Suppressor macrophage treated with lipopolysaccharide for 4 hours (primary cell): ENCODE measurements at regions not wholly inside any gene's neighbourhood (a gene's known extent, or its start where the extent isn't known, plus 50 kb on each side); places are given as distances from the start of the nearest gene placed in this dataset.
A peak's percentile ranks its signal among the peaks of the same experiment; 100 is the strongest.

Experiments
- DNase-seq: peaks from one replicate; pipeline ENCODE4 v3.0.0-alpha.2; 2020

DNA sequence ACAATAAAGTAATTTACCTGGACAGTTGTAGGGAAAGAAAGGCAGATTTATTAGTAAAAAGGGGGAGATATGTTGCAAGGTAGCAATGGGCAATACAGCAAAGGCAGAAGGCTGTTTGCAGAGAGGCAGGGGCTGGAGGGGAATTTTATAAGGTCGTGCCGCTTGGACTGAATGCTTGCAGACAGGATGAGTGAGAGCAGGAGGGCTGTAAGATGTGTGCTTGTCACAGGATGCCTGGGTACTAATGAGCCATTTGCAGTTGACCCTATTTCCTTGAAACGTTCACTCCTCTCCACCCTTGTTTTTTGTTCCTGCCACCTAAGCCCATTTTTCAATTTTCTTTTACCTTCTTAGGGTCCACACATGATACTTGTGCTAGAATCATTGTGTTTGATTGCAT lies 214.7 kb downstream of the TRAM1L1 start:
- no peak for DNase-seq

DNA sequence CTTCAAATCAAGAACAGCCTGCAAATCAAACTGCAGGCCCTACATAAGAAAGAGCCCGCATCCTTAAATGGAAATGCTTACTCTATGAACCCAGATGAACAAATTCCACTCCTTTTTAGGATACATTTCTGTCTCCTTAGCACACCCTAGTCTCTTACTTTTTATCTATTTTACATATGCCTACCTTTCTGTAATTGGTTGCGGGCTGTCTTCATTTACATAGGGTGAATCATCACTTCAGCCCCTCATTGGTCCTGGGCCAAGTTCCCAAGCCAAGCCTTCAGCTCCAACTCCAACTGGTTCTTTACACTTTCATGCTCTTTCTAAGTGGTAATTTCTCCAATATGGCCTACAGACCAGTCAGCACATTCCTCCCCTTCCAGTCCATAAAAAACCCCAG lies 219.3 kb downstream of the TRAM1L1 start:
- no peak for DNase-seq

DNA sequence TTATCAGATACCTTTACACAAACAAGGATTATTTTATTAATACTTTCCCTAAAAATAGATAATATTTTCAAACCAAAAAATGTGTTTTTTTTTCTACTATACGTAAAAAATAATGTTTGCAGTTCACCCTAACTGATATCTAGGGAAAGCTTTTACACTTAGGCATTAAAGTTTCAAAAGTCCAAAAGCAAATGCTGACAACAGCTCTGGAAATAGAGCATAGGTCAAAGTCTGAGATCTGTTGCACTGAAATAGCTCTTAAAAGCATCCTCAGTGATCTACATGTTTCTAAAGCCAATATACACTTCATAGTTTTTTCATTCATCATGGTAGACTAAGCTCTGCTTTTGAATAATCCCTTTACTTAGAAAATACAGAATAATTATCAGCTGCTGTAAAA lies 222.8 kb downstream of the TRAM1L1 start:
- no peak for DNase-seq

DNA sequence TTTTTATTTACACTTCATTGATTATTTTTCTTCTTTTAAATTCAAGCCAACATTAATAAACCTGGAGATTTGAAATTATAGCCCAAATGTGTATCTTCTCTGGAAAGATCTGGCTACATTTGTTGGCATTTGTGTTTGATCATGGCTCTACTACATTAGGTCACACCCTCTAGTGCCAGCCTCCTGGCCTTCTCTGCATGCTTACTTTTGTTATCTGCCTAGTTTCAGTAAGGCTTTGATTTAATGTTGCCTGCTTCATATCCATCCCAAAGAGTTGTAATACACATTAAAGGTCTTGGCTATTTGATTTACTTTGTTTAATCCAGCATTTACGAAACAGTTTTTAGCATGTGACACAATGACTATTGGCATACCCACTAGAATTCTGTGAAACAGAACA lies 224.5 kb downstream of the TRAM1L1 start:
- no peak for DNase-seq

DNA sequence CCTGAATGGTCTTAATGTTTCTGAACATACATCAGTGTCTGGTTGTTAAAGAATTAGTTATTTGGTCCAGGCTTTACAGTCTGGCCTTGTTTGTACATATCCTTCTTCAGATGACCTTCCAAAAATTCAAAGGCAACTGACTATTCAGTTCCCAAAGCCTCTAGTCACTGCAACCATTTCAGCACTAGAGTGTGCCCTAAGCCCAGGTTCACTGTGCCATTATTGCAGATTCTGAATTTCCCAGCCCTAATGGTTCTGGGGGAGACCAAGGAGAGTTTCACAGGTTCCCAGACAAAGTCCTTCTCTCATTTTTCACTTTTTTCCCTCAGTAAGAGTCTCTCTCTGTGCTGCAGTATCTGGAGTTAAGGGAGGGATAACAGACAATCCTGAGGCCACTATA lies 235.8 kb downstream of the TRAM1L1 start:
- no peak for DNase-seq

DNA sequence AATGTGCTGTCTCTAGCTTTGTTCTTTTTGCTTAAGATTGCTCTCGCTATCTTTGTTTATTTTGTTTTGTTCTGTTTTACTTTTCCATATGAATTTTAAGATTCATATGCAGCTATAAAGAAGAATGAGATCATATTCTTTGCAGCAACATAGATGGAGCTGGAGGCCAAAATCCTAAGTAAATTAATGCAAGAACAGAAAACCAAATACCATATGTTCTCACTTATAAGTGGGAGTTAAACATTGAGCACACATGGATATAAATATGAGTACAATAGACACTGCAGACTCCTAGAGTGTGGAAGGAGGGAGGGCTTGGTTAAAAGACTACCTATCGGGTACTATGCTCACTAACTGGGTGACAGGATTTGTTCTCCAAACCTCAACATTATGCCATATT lies 237.8 kb downstream of the TRAM1L1 start:
- no peak for DNase-seq

DNA sequence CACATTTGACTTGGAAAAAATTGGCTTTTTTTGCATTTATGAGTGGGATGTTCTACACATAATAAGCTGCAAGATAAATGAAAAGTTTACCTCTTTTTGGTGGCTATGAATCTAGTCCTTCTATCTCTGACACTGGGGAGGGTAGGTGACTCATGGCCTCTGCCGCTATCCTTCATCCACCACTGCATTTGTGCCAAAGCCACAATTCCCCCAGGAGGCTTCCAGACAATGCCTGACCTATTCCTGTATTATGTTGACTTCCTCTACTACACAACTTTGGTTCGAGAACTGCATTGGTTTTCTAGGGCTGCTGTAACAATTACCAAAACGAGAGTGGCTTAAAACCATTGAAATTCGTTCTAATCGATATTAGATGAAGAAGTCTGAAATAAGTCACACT lies 245.6 kb downstream of the TRAM1L1 start:
- no peak for DNase-seq

DNA sequence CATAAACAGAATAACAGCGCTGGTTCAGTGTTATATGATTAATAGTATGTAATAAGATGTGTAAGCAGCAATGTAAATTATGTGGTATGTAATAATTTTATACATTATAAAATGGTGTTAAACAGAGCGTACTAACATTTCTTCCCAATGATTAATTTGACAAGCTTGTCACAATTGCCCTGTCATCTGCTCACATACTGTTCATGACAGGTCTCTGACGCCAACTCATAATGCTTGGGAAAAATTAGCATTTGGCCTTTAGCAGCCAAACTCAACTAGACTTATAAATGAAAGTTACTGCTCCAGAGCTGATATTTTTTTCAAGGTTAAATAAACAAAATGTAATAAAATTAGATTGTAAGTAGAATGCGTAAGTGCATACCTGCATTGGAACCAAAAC lies 246.8 kb downstream of the TRAM1L1 start:
- no peak for DNase-seq

DNA sequence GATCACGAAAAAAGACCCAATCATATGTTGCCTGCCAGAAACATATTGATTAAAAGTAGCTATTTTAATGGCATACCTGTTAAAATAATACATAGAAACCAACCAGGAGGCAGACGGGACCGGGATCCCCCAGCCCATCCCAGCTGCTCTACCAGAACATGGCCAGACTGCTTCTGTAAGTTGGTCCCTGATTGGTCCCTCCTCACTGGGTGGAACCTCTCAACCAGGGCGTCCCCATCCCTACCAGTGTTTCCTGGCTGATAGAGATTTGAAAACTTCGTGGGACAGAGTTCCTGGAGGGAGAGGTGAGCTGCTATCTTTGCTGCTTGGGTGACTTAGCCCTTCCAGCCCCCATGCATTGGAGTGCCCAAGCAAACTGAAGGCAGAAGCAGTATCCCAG lies 256.2 kb downstream of the TRAM1L1 start:
- DNase-seq: no peak

DNA sequence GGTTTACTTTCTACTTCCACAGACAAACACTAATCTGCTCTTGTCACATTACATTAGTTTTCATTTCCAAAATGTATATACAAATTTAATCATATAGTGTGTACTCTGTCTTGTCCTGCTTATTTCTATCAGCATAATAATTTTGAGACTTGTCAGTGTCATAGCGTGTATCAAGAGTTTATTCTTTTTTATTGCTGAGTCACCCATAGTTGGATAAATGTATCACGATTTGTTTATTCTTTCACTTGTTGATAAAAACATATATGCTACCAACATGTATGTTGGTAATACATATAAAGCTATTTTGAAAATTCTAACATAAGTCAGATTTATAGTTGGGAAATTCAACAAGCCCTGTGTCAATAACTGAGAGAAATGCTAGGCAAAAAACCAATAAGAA lies 261.2 kb downstream of the TRAM1L1 start:
- no peak for DNase-seq

DNA sequence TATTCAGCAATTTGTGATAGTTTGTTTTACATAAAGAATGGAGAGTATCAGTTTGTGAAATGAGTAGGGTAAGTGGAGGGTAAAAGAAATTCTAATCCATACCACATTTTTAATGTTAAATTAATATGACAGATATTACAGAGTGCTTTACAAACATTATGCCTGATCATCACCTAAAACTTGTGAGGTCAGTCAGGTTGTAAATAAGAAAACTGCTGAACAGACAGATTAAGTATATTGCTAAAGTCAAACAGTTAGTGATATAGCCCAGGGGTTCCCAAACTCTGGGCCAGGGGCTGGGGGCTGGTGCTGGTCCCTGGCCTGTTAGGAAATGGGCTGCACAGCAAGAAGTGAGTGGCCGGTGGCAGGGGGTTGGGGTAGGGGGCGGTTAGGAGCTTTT lies 273.6 kb downstream of the TRAM1L1 start:
- no peak for DNase-seq

DNA sequence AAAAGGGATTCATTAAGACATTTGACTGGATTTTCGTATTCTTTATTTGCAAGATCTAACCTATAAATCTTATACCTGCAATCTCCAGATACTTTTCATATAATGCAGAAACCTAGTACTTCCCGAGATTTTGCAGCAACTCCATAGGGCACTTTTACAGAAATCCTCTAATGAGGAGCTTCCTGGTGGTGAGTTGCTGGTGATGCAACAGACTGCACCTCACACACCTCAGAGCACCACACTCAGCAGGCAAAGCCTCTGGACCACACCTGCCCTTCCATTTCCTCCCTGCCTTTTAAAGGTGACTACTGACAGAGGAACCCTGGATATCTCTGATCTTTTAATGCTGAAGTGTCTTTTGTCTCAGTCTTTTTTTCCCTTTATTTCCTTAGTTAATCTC lies 289.4 kb downstream of the TRAM1L1 start:
- DNase-seq: no peak

DNA sequence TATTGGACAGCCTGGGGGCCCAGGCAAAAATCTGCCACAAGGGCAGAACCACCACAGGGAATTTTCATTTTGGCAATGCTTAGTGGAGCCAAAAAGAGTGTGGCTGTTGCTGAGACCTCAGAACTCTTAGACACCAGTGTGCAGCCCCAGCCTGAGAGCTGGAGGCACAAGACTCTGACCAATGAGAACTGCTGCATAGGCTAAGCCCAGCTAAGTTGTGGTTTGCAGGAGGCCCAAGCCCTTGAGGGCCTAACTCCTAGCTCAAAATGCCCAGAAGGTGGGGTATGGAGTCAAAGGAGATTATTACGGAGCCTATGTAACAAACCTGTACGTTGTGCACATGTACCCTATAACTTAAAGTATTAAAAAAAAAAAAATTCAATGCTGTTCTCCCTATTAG lies 296.7 kb downstream of the TRAM1L1 start:
- DNase-seq: no peak

DNA sequence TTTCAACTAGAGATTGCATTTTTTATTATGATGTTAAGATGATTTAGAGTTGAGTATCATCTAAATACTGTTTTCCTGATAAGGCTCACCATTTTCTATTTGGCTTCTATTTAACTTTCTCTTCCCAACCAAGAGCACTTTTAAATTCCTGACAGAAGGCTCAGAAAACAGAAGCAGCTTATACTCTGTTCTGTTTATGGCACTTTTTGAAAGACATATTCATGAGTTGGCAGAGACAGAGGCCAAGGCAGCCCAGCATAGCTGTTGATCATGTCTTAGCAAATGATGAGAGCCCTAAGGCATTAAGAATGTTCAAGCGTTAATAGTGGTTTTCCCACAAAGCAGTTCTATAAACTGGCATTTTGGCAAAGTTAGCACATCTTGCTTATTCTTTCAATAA lies 330.3 kb downstream of the TRAM1L1 start:
- DNase-seq: no peak

DNA sequence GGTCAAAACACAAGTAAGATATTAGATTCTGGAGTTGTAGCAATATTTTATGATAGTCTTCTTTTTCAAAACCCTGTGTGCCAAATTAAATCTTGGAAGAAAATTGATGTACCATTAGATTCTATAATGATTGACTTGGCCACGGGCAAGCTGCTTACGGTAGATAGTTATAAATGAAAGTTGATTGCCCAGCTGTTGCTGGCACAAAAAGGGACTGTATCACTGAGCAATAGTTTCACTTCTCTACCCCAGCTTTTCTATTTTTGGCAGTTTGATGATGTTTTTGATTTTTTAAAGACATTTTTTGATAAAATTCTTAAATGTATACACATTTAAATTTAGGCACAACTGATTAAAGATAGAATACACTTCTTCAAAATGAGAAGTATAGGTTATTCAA lies 333.3 kb downstream of the TRAM1L1 start:
- no peak for DNase-seq

DNA sequence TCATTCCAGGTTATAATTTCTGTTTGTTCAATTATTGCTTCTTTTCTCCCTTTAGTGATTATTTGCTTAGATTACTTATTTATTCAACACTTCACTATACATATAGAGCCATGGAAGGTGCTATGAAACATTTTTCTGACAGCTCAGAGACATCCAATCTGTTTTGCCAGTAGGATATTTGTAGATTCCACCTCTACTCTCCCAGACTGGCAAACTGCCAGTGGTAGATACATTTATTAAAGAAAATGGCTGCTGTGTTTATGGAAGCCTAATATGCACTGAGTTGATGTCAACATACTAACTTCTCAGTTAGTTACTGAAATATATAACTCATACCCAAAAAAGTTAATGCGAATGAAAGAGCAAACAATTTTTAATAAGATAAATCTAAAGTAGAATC lies 348.6 kb downstream of the TRAM1L1 start:
- no peak for DNase-seq

DNA sequence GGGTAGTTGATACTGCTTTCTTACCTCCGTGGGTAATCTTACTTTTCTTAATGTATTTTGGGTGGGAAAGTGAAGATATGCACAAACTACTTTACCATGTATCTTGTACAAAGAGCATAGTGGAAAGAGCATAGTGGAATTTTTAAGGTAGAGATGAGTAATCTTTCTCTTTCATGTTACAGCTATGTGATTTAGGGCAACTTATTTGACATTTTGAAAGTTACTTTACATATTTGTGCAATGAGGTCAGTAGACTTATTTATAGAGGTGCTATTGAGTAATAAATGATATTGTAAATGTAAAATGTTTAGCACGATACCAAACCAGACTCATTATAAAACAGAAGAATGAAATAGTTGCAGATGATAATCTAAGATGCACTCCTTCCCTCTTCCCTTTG lies 351.2 kb downstream of the TRAM1L1 start:
- DNase-seq: no peak

DNA sequence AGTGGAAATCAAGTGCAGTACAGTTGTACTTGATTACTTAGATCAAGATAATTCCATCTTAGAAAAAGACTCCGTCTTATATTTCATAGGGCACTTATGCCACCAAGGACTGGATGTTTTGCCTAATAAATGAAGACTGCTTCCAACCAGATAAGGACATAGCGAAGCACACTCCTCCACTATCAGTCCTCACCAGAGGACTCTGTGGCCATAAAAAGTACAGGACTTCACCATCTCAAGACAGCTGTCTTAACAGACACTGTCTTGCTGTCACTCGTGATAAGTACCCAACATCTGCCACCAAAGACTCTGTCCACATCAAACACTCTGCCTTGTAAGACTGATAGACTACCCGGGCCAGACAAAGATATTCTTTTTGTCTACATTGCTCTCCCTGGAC lies 352.0 kb downstream of the TRAM1L1 start:
- DNase-seq: no peak

DNA sequence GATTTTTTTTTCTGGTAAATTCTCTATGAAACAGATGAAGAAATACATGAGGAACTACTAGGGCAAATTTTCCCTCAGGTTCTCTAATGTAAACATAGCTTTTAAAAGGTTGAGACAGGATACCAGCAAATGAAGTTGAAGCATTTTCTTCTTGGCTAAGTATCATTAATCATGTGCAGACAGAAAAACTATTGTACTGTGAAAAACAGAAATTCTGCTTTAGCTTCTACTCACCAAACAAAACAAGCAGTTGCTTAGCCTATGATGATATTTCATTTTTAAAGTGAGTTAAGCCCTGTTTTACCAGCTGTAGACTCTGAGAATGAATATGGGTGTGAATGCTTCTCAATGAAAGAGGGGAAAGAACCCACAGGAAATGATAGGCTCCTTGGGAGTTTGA lies 358.9 kb downstream of the TRAM1L1 start:
- DNase-seq: no peak

DNA sequence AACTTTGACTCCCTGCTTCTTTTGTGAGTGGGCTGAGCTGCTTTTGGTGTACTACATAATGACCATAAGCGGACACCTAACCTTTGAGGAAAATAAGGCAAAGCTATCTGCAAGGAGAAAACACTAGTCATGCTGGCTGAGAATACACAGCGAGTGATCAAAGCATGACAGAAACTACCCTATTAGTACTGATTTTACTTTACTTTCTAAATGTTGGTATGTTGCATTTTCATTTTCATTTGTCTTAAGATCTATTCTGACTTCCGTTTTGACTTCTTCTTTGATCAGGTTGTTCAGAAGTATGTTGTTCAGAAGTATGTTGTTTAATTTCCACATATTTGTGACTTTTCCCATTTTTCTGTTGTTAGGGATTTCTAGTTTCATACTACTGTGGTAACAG lies 361.1 kb downstream of the TRAM1L1 start:
- DNase-seq: no peak

DNA sequence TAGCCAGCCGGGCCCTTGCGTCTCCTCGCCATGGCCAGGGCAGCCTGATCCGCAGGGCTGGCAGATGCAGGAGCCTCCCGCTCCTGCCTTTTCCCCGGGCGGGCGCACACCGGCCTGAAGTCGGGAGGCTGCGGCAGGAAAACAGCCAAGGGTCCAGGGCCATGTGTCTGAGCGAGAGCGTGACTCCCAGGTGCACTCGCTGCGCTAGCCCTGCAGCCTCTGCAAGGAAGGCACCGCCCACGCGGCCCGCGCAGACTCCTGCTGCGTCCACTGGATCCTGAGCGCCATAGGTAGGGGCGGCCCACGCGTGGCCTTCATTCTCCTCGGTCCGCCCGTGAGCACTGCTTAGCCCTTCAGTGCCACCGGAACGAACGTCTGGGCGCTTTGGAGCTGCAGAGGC lies 379.9 kb downstream of the TRAM1L1 start:
- no peak for DNase-seq

DNA sequence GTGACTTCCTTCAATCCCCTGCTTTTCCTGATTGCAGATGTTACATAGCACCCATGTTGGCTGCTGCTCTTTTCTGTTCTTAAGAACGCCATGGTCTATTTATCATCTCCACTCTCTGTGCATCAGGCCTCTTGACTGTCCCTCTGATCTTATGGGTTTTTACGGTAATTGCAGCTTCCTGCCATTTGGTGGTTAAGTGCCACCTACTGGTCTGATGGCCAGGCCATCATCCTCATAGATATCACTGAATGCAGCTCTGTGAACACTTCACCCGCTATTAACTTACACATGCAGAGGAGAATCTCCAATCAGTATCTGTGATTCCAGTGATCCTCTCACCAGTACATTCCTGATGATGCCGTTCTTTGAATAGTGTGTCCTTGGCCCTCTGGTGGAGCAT lies 382.4 kb downstream of the TRAM1L1 start:
- peak; percentile 0 for DNase-seq

DNA sequence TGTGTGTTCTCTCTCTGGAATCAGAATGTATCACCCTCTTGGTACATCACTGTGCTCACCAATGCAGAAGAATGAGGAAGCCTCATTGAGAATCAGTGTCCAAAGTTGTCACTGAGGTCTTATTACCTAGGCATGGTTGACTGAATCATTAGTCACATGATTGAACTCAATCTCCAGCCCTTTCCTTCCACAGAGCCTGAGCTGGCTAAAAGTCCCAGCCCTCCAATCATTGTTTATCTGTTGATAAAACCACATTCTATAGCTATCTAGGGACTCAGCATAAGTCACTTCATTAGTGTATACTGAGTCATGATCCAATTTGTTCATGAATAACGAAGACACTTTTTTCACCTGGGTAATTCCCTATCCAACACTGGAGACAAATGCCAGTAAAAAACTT lies 396.8 kb downstream of the TRAM1L1 start:
- no peak for DNase-seq

DNA sequence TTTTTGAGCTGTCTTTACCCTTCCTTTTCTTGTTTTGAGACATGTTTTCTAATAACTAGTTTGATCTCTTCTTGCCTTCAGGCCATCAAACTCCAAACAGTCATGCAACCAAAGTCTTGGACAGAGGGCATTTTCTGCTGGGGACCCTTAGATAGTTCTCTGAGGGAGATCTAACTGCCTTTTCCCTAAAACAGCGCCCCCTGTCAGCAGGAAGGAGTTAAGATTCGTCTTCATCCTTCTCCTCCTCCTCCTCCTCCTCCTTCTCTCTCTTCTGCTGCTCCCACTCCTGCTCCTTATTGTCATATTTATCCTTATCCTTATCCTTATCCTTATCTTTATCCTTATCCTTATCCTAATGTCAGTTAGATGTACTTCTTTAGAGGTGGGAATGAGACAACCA lies 417.2 kb downstream of the TRAM1L1 start:
- no peak for DNase-seq

DNA sequence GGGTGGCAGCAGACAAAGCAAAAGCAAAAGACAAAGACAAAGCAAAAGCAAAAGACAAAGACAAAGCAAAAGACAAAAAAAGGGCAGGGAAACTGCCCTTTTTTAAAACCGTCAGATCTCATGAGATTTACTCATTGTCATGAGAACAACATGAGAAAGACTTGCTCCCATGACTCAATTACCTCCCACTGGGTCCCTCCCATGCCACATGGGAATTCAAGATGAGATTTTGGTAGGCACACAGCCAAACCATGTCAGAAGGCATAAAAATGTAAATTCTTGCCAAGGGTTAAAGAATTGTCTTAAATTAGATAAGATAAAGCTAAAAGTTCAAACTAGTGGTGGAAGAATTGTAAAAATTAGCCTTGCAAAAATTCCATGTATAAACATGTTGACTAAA lies 419.7 kb downstream of the TRAM1L1 start:
- no peak for DNase-seq

DNA sequence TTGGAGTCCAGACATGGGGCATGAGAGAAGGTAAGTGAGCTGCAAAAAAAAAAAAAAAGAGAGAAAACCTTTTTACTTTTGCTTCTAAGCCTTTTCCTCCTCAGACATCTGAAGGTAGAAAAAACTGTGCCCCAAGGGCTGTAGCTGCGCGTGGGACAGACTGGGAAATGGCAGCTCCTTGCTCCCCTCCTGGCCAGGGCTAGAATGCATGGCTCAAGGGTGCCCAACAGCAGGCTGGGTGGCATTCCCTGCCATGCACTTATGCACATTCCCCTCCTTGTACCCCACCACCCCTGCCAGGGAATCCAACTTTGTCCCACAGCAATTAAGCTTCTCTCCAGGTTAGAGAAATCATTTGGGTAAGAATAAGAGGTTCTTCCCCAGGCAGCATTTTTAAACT lies 421.2 kb downstream of the TRAM1L1 start:
- no peak for DNase-seq
